Upper lobe of left lung (tissue), 6 donors: ENCODE measurements at regions not wholly inside any gene's neighbourhood (a gene's known extent, or its start where the extent isn't known, plus 50 kb on each side); places are given as distances from the start of the nearest gene placed in this dataset.

Experiments
- ATAC-seq, 2 donors: fragments of 200-7000 bp; cut with Tn5 transposase; one replicate each; pipeline ENCODE4 v1.9.1; 2022; ENCODE audit warnings: mild to moderate bottlenecking in 2 of 2, moderate library complexity in 2 of 2; ENCODE audit not compliant: low FRiP score in 2 of 2
- DNase-seq, 2 donors: peaks; one replicate each; pipeline ENCODE4 v3.0.0-alpha.2; 2019 to 2020
- H3K27ac ChIP-seq, 4 donors: fragments of 200-600 bp; sonication (generic); one replicate each; pipeline ENCODE4 v1.5.1; 2016 to 2019
- H3K27me3 ChIP-seq, 4 donors: fragments of 200-600 bp; sonication (generic); one replicate each; pipeline ENCODE4 v1.5.1; 2017 to 2019
- H3K36me3 ChIP-seq, 4 donors: fragments of 200-600 bp; sonication (generic); one replicate each; pipeline ENCODE4 v1.5.1; 2016 to 2019
- H3K4me1 ChIP-seq, 4 donors: fragments of 200-600 bp; sonication (generic); one replicate each; pipeline ENCODE4 v1.5.1; 2018 to 2019
- H3K4me3 ChIP-seq, 4 donors: fragments of 200-600 bp; sonication (generic); one replicate each; pipeline ENCODE4 v1.5.1; 2017 to 2019; ENCODE audit warnings: mild to moderate bottlenecking in 2 of 4, moderate library complexity in 1 of 4
- H3K9me3 ChIP-seq, 4 donors: fragments of 200-600 bp; sonication (generic); one replicate each; pipeline ENCODE4 v1.5.1; 2018 to 2019
- CTCF ChIP-seq, 6 experiments: fragments of 450-650 bp in 4 of 6; fragments of 200-600 bp in 2 of 6; sonication (generic) in 2 of 6; IDR thresholded peaks; one replicate each; pipeline ENCODE4 v1.5.1; 2016 to 2019; ENCODE audit warnings: antibody characterized with exemption in 6 of 6
- EP300 ChIP-seq, 4 donors: sonication (generic); formaldehyde crosslinking; IDR thresholded peaks; one replicate each; pipeline ENCODE4 v1.5.1; 2017; ENCODE audit warnings: antibody characterized with exemption in 4 of 4, control low read depth in 2 of 4
- POLR2A ChIP-seq, 4 donors: fragments of 450-650 bp; IDR thresholded peaks; one replicate each; pipeline ENCODE4 v1.5.1; 2016 to 2017; ENCODE audit warnings: antibody characterized with exemption in 4 of 4, mild to moderate bottlenecking in 2 of 4
- POLR2AphosphoS5 ChIP-seq, 2 donors: sonication (generic); formaldehyde crosslinking; IDR thresholded peaks; one replicate each; pipeline ENCODE4 v1.5.1; 2017; ENCODE audit warnings: antibody characterized with exemption in 2 of 2
- WGBS, 2 donors: methylation state at CpG; one replicate each; pipeline ENCODE4 v1.1.5; 2017 to 2018; 5-methylcytosine and 5-hydroxymethylcytosine counted together
- donor health status: DM: no; HTN: no; CAD: no; lungs with moderate emphysema.
- donor health status: DM: no; HTN: yes; CAD: no; lungs with severe emphysema.

- no peaks in the 10 kb centered on the region for H3K9me3 ChIP-seq
- TF ChIP-seq POLR2A (IDR thresholded peaks at IDR 0.05) (no peak), EP300 (IDR thresholded peaks at IDR 0.05) (no peak)
- WGBS, 2 donors = 49 to 51% methylated on average over 6 of the region's 6 CpGs
- no peak for ATAC-seq
- no peak for DNase-seq
- no peak overlapping the region for H3K4me3 ChIP-seq
- no peaks in the 10 kb centered on the region for H3K36me3 ChIP-seq
- no peaks in the 10 kb centered on the region for H3K27me3 ChIP-seq
- H3K27ac ChIP-seq = no peak overlapping the region
- no peaks in the 10 kb centered on the region for H3K4me1 ChIP-seq
These were observed 530.7 kb downstream of the TMEM182 start for GRCh38 chr2:103292573-103292972.

GRCh38 chr2:103293067-103293741 lies 531.4 kb downstream of the TMEM182 start:
- ATAC-seq (no peak), DNase-seq (no peak)
- H3K4me1 ChIP-seq = no peaks in the 10 kb centered on the region
- H3K27me3 ChIP-seq = no peaks in the 10 kb centered on the region
- 20% methylated on average over 16 of the region's 16 CpGs for WGBS, 2 donors
- no peak overlapping the region for H3K4me3 ChIP-seq
- no peak for TF ChIP-seq EP300 (IDR thresholded peaks at IDR 0.05)
- no peak for TF ChIP-seq CTCF (IDR thresholded peaks at IDR 0.05)
- no peak for TF ChIP-seq POLR2AphosphoS5 (IDR thresholded peaks at IDR 0.05)
- no peak for TF ChIP-seq POLR2A (IDR thresholded peaks at IDR 0.05)
- H3K36me3 ChIP-seq = no peaks in the 10 kb centered on the region
- H3K27ac ChIP-seq = no peak overlapping the region
- H3K9me3 ChIP-seq = no peaks in the 10 kb centered on the region

- TF ChIP-seq EP300 (IDR thresholded peaks at IDR 0.05) (no peak), POLR2A (IDR thresholded peaks at IDR 0.05) (no peak), CTCF (IDR thresholded peaks at IDR 0.05) (no peak), POLR2AphosphoS5 (IDR thresholded peaks at IDR 0.05) (no peak)
- Histone ChIP-seq H3K27ac (no peak overlapping the region), H3K4me1 (no peaks in the 10 kb centered on the region), H3K4me3 (no peak overlapping the region), H3K36me3 (no peaks in the 10 kb centered on the region), H3K9me3 (no peaks in the 10 kb centered on the region), H3K27me3 (no peaks in the 10 kb centered on the region)
- DNase-seq (no peak), ATAC-seq (no peak)
- 28% methylated on average over 3 of the region's 3 CpGs for WGBS, 2 donors
These were observed 531.9 kb downstream of the TMEM182 start for GRCh38 chr2:103293742-103294077.

GRCh38 chr2:103294420-103294819 lies 532.6 kb downstream of the TMEM182 start:
- WGBS, 2 donors = 70 to 71% methylated on average over 7 of the region's 7 CpGs
- Histone ChIP-seq H3K27ac (no peak overlapping the region), H3K27me3 (no peaks in the 10 kb centered on the region), H3K4me3 (no peak overlapping the region), H3K9me3 (no peaks in the 10 kb centered on the region), H3K36me3 (no peaks in the 10 kb centered on the region), H3K4me1 (no peaks in the 10 kb centered on the region)
- no peak for TF ChIP-seq POLR2A (IDR thresholded peaks at IDR 0.05)
- no peak for TF ChIP-seq CTCF (IDR thresholded peaks at IDR 0.05)
- no peak for TF ChIP-seq EP300 (IDR thresholded peaks at IDR 0.05)
- no peak for TF ChIP-seq POLR2AphosphoS5 (IDR thresholded peaks at IDR 0.05)
- ATAC-seq (no peak), DNase-seq (no peak)

- TF ChIP-seq EP300 (IDR thresholded peaks at IDR 0.05) (no peak), POLR2A (IDR thresholded peaks at IDR 0.05) (no peak), POLR2AphosphoS5 (IDR thresholded peaks at IDR 0.05) (no peak), CTCF (IDR thresholded peaks at IDR 0.05) (no peak)
- DNase-seq (no peak), ATAC-seq (no peak)
- H3K9me3 ChIP-seq = no peaks in the 10 kb centered on the region
- WGBS, 2 donors = 62 to 72% methylated on average over 2 of the region's 2 CpGs
- no peaks in the 10 kb centered on the region for H3K27me3 ChIP-seq
- no peaks in the 10 kb centered on the region for H3K36me3 ChIP-seq
- no peak overlapping the region for H3K27ac ChIP-seq
- H3K4me1 ChIP-seq = no peaks in the 10 kb centered on the region
- no peak overlapping the region for H3K4me3 ChIP-seq
These were observed 533.8 kb downstream of the TMEM182 start for GRCh38 chr2:103295591-103295990.
